Large intestine (tissue), 3 donors: ENCODE measurements at regions not wholly inside any gene's neighbourhood (a gene's known extent, or its start where the extent isn't known, plus 50 kb on each side); places are given as distances from the start of the nearest gene placed in this dataset.
A peak's percentile ranks its signal among the peaks of the same experiment; 100 is the strongest.

Experiments used
- DNase-seq, 2 donors: peaks; one replicate each; pipeline versions ENCODE4 v3.0.0 to v3.0.0-alpha.2; 2013
- H3K27ac ChIP-seq: one replicate; pipeline ENCODE4 v1.5.1; 2013; ENCODE audit warnings: low read length
- H3K27me3 ChIP-seq: 2 replicates; pipeline ENCODE4 v1.6.1; 2013; ENCODE audit warnings: low read length; ENCODE audit not compliant: control insufficient read depth, insufficient read depth
- H3K36me3 ChIP-seq: 2 replicates; pipeline ENCODE4 v1.6.1; 2013; ENCODE audit warnings: low read length; ENCODE audit not compliant: control insufficient read depth, insufficient read depth
- H3K4me1 ChIP-seq: one replicate; pipeline ENCODE4 v1.6.1; 2013; ENCODE audit warnings: low read length; ENCODE audit not compliant: control insufficient read depth, insufficient read depth
- H3K4me3 ChIP-seq: one replicate; pipeline ENCODE4 v1.5.1; 2013; ENCODE audit warnings: low read length
- H3K9me3 ChIP-seq: one replicate; pipeline ENCODE4 v1.6.1; 2013; ENCODE audit warnings: mild to moderate bottlenecking, low read depth, low read length, moderate library complexity; ENCODE audit not compliant: control insufficient read depth
- WGBS: methylation state at CpG from one replicate; pipeline ENCODE4 v1.1.5; 2013; ENCODE audit warnings: low lambda C conversion rate; ENCODE audit not compliant: insufficient coverage; 5-methylcytosine and 5-hydroxymethylcytosine counted together

DNA sequence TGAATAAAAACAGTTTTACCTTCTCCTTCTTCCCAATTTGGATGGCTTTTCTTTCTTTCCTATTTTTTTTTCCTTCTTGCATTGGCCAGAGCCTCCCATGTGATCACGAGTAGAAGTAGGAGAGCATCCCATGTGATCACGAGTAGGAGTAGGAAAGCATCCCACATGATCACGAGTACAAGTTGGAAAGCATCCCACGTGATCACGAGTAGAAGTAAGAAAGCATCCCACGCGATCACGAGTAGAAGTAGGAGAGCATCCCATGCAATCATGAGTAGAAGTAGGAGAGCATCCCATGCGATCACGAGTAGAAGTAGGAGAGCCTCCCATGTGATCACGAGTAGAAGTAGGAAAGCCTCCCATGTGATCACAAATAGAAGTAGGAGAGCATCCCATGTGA, 218.6 kb downstream of the DLL1 start:
- Histone ChIP-seq H3K4me3 (no peak overlapping the region), H3K36me3 (no peaks in the 10 kb centered on the region), H3K27me3 (no peaks in the 10 kb centered on the region), H3K4me1 (no peaks in the 10 kb centered on the region), H3K27ac (no peak overlapping the region), H3K9me3 (no peaks in the 10 kb centered on the region)
- WGBS, result 80% methylated on average over 3 of the region's 11 CpGs
- no peak for DNase-seq

DNA sequence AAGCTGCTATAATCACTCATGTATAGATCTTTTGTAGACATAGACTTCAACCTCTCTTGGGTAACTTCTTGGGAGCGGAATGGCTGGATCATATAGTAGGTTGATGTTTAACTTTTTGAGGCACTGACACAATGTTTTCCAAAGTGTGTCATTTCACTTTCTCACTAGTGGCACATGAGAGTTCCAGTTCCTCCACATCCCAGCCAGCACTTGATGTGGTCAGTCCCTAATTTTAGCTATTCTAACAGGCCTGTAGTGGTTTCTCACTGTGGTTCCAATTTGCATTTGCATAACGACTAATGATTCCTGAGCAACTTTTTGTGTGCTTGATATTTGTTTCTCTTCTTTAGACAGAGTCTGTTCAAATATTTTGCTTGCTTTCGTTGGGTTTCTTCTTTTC, 221.3 kb downstream of the DLL1 start:
- no peak for DNase-seq
- no peaks in the 10 kb centered on the region for H3K27me3 ChIP-seq
- no peak overlapping the region for H3K4me3 ChIP-seq
- no peaks in the 10 kb centered on the region for H3K36me3 ChIP-seq
- no peak overlapping the region for H3K27ac ChIP-seq
- no CpG with 5 or more reads among the region's 3 CpGs for WGBS
- H3K4me1 ChIP-seq, result no peaks in the 10 kb centered on the region
- H3K9me3 ChIP-seq, result no peaks in the 10 kb centered on the region

DNA sequence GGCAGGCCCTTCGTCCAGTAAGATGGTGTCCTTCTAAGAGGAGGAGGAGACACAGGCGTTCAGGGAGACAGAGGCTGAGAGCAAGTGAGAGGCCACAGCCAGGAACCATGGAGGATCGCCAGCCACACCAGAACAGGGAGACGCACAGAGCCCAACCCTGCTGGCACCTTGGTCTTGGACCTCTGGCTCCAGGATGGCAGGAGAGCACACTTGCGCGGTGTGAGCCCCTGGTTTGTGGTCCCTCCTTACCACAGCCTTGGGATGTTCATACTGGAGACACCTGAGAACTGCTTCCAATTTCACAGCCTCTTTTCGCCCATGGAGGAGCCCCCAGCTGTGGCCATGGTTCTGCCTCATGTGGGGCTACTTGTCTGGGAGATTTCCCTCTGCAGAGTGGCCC, 222.4 kb downstream of the DLL1 start:
- Histone ChIP-seq H3K36me3 (no peaks in the 10 kb centered on the region), H3K9me3 (no peaks in the 10 kb centered on the region), H3K4me1 (no peaks in the 10 kb centered on the region), H3K4me3 (no peak overlapping the region), H3K27me3 (no peaks in the 10 kb centered on the region), H3K27ac (no peak overlapping the region)
- WGBS, result no CpG with 5 or more reads among the region's 7 CpGs
- DNase-seq, result no peak

DNA sequence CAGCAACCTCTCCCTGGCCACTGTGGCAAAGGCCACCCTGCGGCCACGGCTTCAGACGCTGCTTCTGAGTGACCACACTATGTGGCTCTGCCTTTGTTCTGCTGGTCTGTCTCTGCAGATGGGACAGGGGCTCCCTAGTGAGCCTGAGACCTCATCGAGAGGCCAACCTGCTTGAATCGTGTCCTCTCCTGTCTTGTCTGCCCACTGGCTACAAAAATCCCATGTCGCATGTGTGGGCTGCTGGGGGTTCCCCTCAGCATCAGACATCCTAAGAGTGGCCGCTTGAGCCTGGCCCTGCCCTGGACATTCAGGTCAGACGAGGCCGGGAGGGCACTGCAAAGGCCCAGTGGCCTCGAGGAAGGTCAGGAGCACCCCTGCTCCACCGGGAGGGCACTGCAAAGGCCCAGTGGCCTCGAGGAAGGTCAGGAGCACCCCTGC, 222.9 kb downstream of the DLL1 start:
- Histone ChIP-seq H3K36me3 (no peaks in the 10 kb centered on the region), H3K4me1 (no peaks in the 10 kb centered on the region), H3K4me3 (no peak overlapping the region), H3K9me3 (no peaks in the 10 kb centered on the region), H3K27ac (no peak overlapping the region), H3K27me3 (no peaks in the 10 kb centered on the region)
- no peak for DNase-seq
- no CpG with 5 or more reads among the region's 12 CpGs for WGBS

DNA sequence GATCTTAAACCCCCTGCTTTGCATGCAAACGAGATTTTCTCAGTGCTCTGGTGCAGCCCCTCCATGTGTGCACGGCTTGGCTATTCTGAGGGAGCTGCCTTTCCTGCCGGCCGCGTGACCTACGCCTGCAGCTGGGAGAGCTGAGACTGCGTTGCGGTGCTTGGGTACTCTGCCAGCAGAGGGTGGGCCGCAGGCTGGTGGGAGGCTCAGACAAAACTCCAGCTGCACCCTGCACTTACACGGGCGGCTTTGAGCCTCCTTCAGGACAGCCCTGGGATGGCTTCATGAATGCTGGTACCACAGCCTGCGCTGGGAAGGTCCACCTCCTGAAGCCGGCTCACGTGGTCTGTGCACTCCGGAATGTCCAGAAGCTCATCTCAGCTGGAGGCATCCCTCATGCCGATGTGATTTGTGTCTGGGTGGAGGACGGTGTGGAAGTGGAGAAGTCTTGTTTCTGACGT, 223.7 kb downstream of the DLL1 start:
- Histone ChIP-seq H3K9me3 (no peaks in the 10 kb centered on the region), H3K27me3 (no peaks in the 10 kb centered on the region), H3K27ac (no peak overlapping the region), H3K36me3 (no peaks in the 10 kb centered on the region), H3K4me1 (no peaks in the 10 kb centered on the region), H3K4me3 (no peak overlapping the region)
- peak; percentile 15 to 35 for DNase-seq
- WGBS, result no CpG with 5 or more reads among the region's 18 CpGs

DNA sequence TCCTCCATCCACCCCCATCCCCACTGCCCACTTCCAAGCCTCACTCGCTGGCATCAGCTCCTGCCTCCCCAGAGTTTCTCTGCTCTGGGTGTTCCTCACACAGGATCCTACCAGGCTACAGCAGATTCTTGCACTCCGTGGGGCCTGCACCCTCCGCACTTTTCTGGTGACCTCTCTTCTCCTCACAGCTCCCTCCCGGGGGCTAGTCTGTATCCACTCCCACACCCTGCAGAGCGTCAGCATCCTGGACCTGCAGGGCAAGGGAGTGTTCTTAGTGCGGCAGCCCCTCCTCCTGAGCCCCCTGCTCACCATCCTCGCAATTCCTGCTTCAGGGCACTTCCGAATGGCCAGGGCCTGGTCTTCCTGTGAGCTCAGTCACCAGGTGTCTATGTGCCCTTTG, 224.2 kb downstream of the DLL1 start:
- Histone ChIP-seq H3K27me3 (no peaks in the 10 kb centered on the region), H3K4me1 (no peaks in the 10 kb centered on the region)
- WGBS, result no CpG with 5 or more reads among the region's 8 CpGs

DNA sequence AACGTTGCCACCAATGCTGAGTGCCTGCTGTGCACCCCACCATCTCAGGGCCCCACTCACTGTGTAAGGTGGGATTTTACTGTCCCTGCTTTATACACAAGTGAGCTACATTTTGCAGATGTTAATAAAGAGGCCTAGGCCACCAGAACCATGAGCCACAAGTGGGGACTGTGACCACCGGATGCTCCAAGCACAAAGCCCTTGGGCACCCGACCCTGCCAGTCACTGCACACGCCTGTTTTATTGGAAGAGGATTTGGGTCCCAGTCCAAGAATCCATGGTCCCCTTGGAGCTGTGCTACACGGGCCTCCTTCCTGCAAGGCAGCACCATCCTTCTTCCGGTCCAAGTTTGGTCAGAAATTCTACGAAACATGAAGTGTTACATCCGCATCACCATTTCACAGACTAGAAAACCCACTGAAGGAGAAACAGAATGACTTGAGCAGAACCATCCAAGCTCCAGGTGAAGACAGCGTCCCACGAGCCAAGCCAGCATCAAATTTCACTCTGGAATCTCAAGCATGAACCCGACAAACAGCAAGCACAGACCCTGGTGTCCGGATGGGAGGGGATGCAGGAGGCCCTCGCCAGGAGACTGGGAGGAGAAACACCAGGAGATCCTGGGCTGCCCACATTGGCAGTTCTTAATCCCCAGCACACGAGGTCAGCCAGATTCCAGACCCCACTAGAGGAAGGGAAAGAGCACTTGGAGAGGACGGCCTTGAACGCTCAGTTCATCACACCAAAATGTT, 226.9 kb downstream of the DLL1 start:
- Histone ChIP-seq H3K4me3 (no peak overlapping the region), H3K27ac (no peak overlapping the region), H3K9me3 (no peaks in the 10 kb centered on the region), H3K27me3 (no peaks in the 10 kb centered on the region), H3K4me1 (no peaks in the 10 kb centered on the region), H3K36me3 (no peaks in the 10 kb centered on the region)
- no peak for DNase-seq
- no CpG with 5 or more reads among the region's 16 CpGs for WGBS

More for the DNA sequence above, 224.2 kb downstream of the DLL1 start:
- Histone ChIP-seq H3K27ac (no peak overlapping the region), H3K9me3 (no peaks in the 10 kb centered on the region), H3K4me3 (no peak overlapping the region), H3K36me3 (no peaks in the 10 kb centered on the region)
- no peak for DNase-seq

DNA sequence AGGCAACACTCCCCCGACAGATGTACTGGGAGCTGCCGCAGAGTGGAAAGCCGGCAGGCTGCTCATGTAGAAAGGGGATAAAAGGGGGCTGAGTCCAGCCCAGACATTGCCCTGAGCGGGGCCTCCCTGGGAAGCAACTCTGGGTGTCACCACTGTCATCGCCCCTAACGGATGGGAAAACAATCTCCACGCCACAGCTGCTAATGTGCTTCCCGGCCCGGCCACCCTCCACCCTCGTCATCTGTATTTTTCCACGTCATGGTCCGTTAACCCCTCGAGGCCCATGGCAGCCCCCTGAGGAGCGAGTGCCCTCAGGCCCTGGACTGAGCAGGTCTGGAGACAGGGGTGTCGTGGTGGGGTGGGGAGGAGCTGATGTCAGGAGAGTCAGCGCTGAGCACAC, 227.4 kb downstream of the DLL1 start:
- Histone ChIP-seq H3K36me3 (no peaks in the 10 kb centered on the region), H3K4me1 (no peaks in the 10 kb centered on the region), H3K4me3 (no peak overlapping the region), H3K9me3 (no peaks in the 10 kb centered on the region), H3K27ac (no peak overlapping the region), H3K27me3 (no peaks in the 10 kb centered on the region)
- no CpG with 5 or more reads among the region's 16 CpGs for WGBS
- no peak for DNase-seq

DNA sequence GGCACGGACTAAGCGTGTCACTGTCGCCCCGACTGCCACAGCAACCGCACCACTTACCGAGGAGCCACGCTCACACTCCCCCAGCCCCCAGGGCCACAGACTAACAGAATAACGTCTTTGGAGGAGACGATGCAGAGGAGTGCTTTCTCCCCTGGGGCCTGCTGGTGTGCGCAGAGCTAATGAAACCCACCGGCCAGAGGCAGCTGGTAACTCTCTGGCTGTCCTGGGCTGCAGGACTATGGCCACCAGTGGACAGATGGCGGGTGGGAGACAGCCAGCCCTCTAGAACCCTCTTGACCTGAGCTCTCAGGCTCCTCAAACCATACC, 228.0 kb downstream of the DLL1 start:
- WGBS, result no CpG with 5 or more reads among the region's 12 CpGs
- Histone ChIP-seq H3K4me1 (no peaks in the 10 kb centered on the region), H3K27me3 (no peaks in the 10 kb centered on the region), H3K36me3 (no peaks in the 10 kb centered on the region), H3K9me3 (peaks cover 1% of the 10 kb centered on the region), H3K4me3 (no peak overlapping the region), H3K27ac (no peak overlapping the region)
- no peak for DNase-seq

DNA sequence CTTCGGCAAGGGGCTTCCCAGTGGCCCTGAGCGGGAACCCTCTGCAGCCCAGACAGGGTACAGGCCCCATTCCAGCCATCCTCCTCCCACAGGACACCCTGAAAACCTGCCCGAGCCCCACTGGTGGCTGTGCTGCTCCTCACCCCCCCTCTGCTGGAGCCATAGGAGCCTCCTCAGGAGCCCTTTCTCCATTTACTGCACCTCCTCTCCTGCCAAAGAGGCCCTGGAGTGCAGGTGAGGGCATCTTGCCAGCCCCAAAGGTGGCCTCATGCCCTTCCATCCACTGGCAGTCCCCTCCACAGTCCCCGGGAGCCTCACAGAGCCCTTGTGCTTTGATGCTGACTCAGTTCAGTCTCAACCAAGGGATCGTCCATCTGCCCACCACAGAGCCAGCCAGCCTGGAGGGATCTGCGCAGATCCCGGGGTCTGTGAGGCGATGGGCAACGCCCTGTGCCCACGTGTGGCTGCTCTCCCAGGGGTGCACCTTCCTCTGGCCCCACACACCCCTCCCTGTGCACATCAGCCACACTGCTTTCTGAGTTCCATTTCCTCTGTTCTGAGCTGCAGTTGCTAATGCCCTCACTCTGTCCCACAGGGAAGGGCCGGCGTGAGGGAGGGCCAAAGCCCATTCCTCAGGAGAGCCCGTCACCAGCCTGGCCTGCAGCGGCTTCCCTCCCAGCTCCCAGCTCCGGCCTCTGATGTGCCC, 228.5 kb downstream of the DLL1 start:
- H3K36me3 ChIP-seq, result no peaks in the 10 kb centered on the region
- DNase-seq, result no peak
- H3K27me3 ChIP-seq, result no peaks in the 10 kb centered on the region
- WGBS, result no CpG with 5 or more reads among the region's 15 CpGs
- peaks cover 3% of the 10 kb centered on the region for H3K9me3 ChIP-seq
- H3K4me1 ChIP-seq, result no peaks in the 10 kb centered on the region
- H3K4me3 ChIP-seq, result no peak overlapping the region
- H3K27ac ChIP-seq, result no peak overlapping the region
